IMR-90 (cell line): ENCODE measurements at regions not wholly inside any gene's neighbourhood (a gene's known extent, or its start where the extent isn't known, plus 50 kb on each side); places are given as distances from the start of the nearest gene placed in this dataset.

Experiments used
- ATAC-seq: fragments of 200-7000 bp; cut with Tn5 transposase; 2 replicates; pipeline ENCODE4 v1.9.1; 2020; ENCODE audit warnings: low read depth, mild to moderate bottlenecking, moderate library complexity
- BruUV-seq: library from RNA; stranded (reverse); fragments of 400-500 nt; replicated peaks from 2 replicates; lab custom pipeline; 2021; lab: Mats Ljungman, UMichigan
- CTCF ChIA-PET: fragments of 300-600 bp; formaldehyde crosslinking; extraction: SDS; loops from one replicate; lab custom pipeline; 2021; ENCODE audit warnings: antibody characterized with exemption; lab: Yijun Ruan, JAX
- POLR2A ChIA-PET: fragments of 300-600 bp; sonication (Branson Sonifier 250); formaldehyde crosslinking; loops from one replicate; lab custom pipeline; 2022; ENCODE audit warnings: antibody characterized with exemption; ENCODE audit not compliant: unreplicated experiment; lab: Charles Lee
- DNase-seq: peaks from one replicate; pipeline ENCODE4 v3.0.0; 2013
- H2AFZ ChIP-seq: replicated peaks from 2 replicates; pipeline ENCODE3; 2013; ENCODE audit warnings: low read length, mild to moderate bottlenecking; ENCODE audit not compliant: poor library complexity
- H2AK5ac ChIP-seq: 2 replicates; pipeline ENCODE4 v1.6.1; 2013; ENCODE audit warnings: low read depth, low read length, inconsistent platforms
- H2AK9ac ChIP-seq: replicated peaks from 2 replicates; pipeline ENCODE3; 2013; ENCODE audit warnings: mild to moderate bottlenecking, low read depth, low read length, moderate library complexity; ENCODE audit not compliant: poor library complexity
- H2BK120ac ChIP-seq: 2 replicates; pipeline ENCODE4 v1.6.1; 2013; ENCODE audit warnings: low read depth, low read length, inconsistent platforms
- H2BK15ac ChIP-seq: 3 replicates; pipeline ENCODE4 v1.6.1; 2013; ENCODE audit warnings: low read depth, low read length, inconsistent platforms
- H2BK20ac ChIP-seq: 2 replicates; pipeline ENCODE4 v1.6.1; 2013; ENCODE audit warnings: low read depth, mild to moderate bottlenecking, inconsistent platforms, low read length, moderate library complexity
- H2BK5ac ChIP-seq: 2 replicates; pipeline ENCODE4 v1.6.1; 2013; ENCODE audit warnings: mild to moderate bottlenecking, low read depth, low read length, inconsistent platforms; ENCODE audit not compliant: poor library complexity, severe bottlenecking
- H3K14ac ChIP-seq: replicated peaks from 2 replicates; pipeline ENCODE4 v1.6.1; 2013; ENCODE audit warnings: low read depth, low read length, inconsistent platforms
- H3K18ac ChIP-seq: 2 replicates; pipeline ENCODE4 v1.6.1; 2013; ENCODE audit warnings: low read depth, low read length, control low read depth
- H3K23ac ChIP-seq: 2 replicates; pipeline ENCODE4 v1.6.1; 2013; ENCODE audit warnings: low read depth, low read length, inconsistent platforms
- H3K27ac ChIP-seq: 2 replicates; pipeline ENCODE4 v1.5.1; 2013; ENCODE audit warnings: mild to moderate bottlenecking, control low read depth, low read length; ENCODE audit not compliant: insufficient read depth
- H3K27me3 ChIP-seq: 2 replicates; pipeline ENCODE4 v1.6.1; 2013; ENCODE audit warnings: low read length; ENCODE audit not compliant: control insufficient read depth, insufficient read depth
- H3K36me3 ChIP-seq: 2 replicates; pipeline ENCODE4 v1.6.1; 2013; ENCODE audit warnings: low read length, mixed read lengths; ENCODE audit not compliant: control insufficient read depth, insufficient read depth
- H3K4ac ChIP-seq: 2 replicates; pipeline ENCODE4 v1.6.1; 2013; ENCODE audit warnings: low read depth, low read length, inconsistent platforms
- H3K4me1 ChIP-seq: 2 replicates; pipeline ENCODE4 v1.6.1; 2013; ENCODE audit warnings: low read length, mixed read lengths; ENCODE audit not compliant: control insufficient read depth, insufficient read depth
- H3K4me2 ChIP-seq: 2 replicates; pipeline ENCODE4 v1.6.1; 2013; ENCODE audit warnings: low read depth, mild to moderate bottlenecking, control low read depth, low read length, moderate library complexity
- H3K4me3 ChIP-seq: 2 replicates; pipeline ENCODE4 v1.5.1; 2013; ENCODE audit warnings: low read depth, mild to moderate bottlenecking, control low read depth, low read length, moderate library complexity; ENCODE audit not compliant: insufficient read depth
- H3K56ac ChIP-seq: 2 replicates; pipeline ENCODE4 v1.6.1; 2013; ENCODE audit warnings: low read length, inconsistent platforms; ENCODE audit not compliant: insufficient read depth; ENCODE audit errors: extremely low read depth
- H3K79me1 ChIP-seq, 2 experiments: 2 replicates each; pipeline ENCODE4 v1.6.1; 2013; ENCODE audit warnings: low read length in 2 of 2, inconsistent platforms in 1 of 2, low read depth in 1 of 2
- H3K9ac ChIP-seq: 2 replicates; pipeline ENCODE4 v1.6.1; 2013; ENCODE audit warnings: low read depth, low read length, control low read depth
- H3K9me1 ChIP-seq: 2 replicates; pipeline ENCODE4 v1.6.1; 2013; ENCODE audit warnings: low read length, inconsistent platforms; ENCODE audit not compliant: insufficient read depth
- H3K9me3 ChIP-seq: 2 replicates; pipeline ENCODE4 v1.6.1; 2013; ENCODE audit warnings: low read length; ENCODE audit not compliant: control insufficient read depth, insufficient read depth
- H4K20me1 ChIP-seq: 2 replicates; pipeline ENCODE4 v1.6.1; 2013; ENCODE audit warnings: low read length, inconsistent platforms; ENCODE audit not compliant: insufficient read depth
- H4K5ac ChIP-seq: 2 replicates; pipeline ENCODE4 v1.6.1; 2013; ENCODE audit warnings: mild to moderate bottlenecking, low read depth, low read length, control low read depth
- H4K8ac ChIP-seq, 2 experiments: 2 replicates each; pipeline ENCODE4 v1.6.1; 2013; ENCODE audit warnings: low read depth in 2 of 2, low read length in 2 of 2, control low read depth in 1 of 2, inconsistent platforms in 1 of 2
- H4K91ac ChIP-seq: 2 replicates; pipeline ENCODE4 v1.6.1; 2013; ENCODE audit warnings: low read depth, low read length, inconsistent platforms; ENCODE audit not compliant: insufficient read depth
- CHD1 ChIP-seq: IDR thresholded peaks from 2 replicates; pipeline ENCODE4 v1.6.1; 2012; ENCODE audit warnings: low read depth, low read length, improper control_type of control experiment
- NFE2L2 ChIP-seq: fragments of 150-350 bp; IDR thresholded peaks from 2 replicates; pipeline ENCODE4 v1.6.1; 2016; ENCODE audit warnings: low read depth, mild to moderate bottlenecking, low read length
- POLR2A ChIP-seq: IDR thresholded peaks from 2 replicates; pipeline ENCODE4 v1.6.1; 2012; ENCODE audit warnings: mild to moderate bottlenecking, low read depth, low read length
- RAD21 ChIP-seq: IDR thresholded peaks from 2 replicates; pipeline ENCODE4 v1.6.1; 2012; ENCODE audit warnings: low read length, improper control_type of control experiment
- WGBS, 2 experiments: methylation state at CpG; one replicate each; pipeline versions ENCODE4 v1.1.5 to v1.1.7; 2013; ENCODE audit warnings: missing lambda C conversion rate in 2 of 2; ENCODE audit not compliant: insufficient read length in 1 of 2; ENCODE audit errors: extremely low coverage in 2 of 2; 5-methylcytosine and 5-hydroxymethylcytosine counted together
- dilution Hi-C: fragments of 300-500 bp; cut with HindIII; formaldehyde crosslinking; loops from one replicate; pipeline ENCODE4 v1.14.3; 2018; ENCODE audit warnings: low sequenced_read_pairs; ENCODE audit not compliant: unreplicated experiment
- in situ Hi-C: fragments of 300-500 bp; cut with MboI; formaldehyde crosslinking; loops from 3 replicates; pipeline ENCODE4 v1.14.3; 2019; ENCODE audit warnings: low sequenced_read_pairs, inconsistent platforms, mixed read lengths
- intact Hi-C: fragments of 100-400 bp; cut with micrococcal nuclease; formaldehyde crosslinking; loops from 2 replicates; pipeline ENCODE4 v1.10.0; 2022

GRCh38 chr13:44089452-44089851 lies 209.7 kb downstream of the LACC1 start:
- Histone ChIP-seq H2BK20ac (no peak overlapping the region), H3K27me3 (no peaks in the 10 kb centered on the region; the same call in 1 of the 2 replicates), H3K56ac (no peak overlapping the region), H3K4me2 (no peak overlapping the region), H3K4ac (no peak overlapping the region), H4K20me1 (no peaks in the 10 kb centered on the region), H2BK5ac (no peak overlapping the region), H3K18ac (no peak overlapping the region), H2AK5ac (no peak overlapping the region), H4K91ac (no peak overlapping the region), H3K4me3 (no peak overlapping the region), H2AK9ac (no peak overlapping the region), H3K79me1 (no peaks in the 10 kb centered on the region), H3K4me1 (no peaks in the 10 kb centered on the region), H3K9ac (no peak overlapping the region), H2BK120ac (no peak overlapping the region), H3K9me1 (no peaks in the 10 kb centered on the region), H4K8ac (no peak overlapping the region), H3K9me3 (no peaks in the 10 kb centered on the region), H3K27ac (no peak overlapping the region), H3K23ac (no peak overlapping the region), H2AFZ (no peak overlapping the region), H4K5ac (no peak overlapping the region), H3K14ac (no peak overlapping the region), H2BK15ac (no peak overlapping the region), H3K36me3 (no peaks in the 10 kb centered on the region)
- POLR2A ChIA-PET: no interaction called here
- no CpG with 5 or more reads among the region's 2 CpGs for WGBS, 2 experiments
- in situ Hi-C loops: no loop called here
- CTCF ChIA-PET: no interaction called here
- no peak for DNase-seq
- ATAC-seq: no peak
- dilution Hi-C loops: no loop called here
- intact Hi-C loops: no loop called here
- TF ChIP-seq NFE2L2 (no peak), RAD21 (no peak), CHD1 (no peak), POLR2A (no peak)
- BruUV-seq: no TSS peak
